Activated naive CD4-positive, alpha-beta T cell (primary cell): ENCODE measurements at regions not wholly inside any gene's neighbourhood (a gene's known extent, or its start where the extent isn't known, plus 50 kb on each side); places are given as distances from the start of the nearest gene placed in this dataset.

Source experiments
- DNase-seq, 4 experiments: peaks; one replicate each; lab custom pipeline; 2025; lab: John Stamatoyannopoulos, UW

- DNase-seq: no peak
Measured at GRCh38 chr2:37544591-37545031, 126.8 kb downstream of the CDC42EP3 start.

DNA sequence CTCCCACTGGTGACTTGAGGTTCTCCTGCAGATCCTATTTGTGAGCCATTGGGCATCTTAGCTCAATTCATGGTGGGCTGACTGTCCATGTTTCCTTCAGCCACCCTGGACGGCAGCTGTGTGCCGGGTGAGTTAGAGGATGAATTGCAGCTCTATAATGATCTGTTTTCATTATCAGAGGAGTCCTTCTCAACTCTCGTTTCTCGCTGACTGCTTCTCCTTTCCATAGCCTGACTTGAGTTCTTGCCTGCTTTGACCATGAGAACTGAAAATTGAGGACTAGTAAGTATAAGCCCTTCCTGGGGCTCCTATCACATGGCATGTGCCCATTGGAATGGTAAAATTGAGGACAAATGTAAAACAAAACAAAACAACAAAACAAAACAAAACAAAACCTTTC lies 121.8 kb downstream of the CDC42EP3 start:
- no peak for DNase-seq

DNA sequence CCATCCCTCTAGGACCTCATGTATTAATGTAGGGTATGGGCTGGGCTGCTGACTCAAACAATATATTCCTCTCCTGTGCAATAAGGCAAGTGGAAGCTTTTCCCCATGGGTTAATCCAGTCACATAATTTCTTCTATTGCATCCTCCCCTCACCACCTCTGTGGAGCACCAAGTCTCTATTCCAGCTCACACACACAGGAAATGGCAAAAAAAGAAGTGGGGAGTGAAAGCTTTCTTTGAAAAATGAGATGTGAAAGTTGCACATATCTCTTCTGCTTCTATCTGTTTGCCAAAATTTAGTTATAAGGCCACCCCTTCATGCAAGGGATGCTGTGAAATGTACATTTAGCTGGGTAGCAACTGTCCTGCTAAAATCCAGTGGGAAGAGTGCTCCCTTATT lies 121.3 kb downstream of the CDC42EP3 start:
- DNase-seq: no peak

DNA sequence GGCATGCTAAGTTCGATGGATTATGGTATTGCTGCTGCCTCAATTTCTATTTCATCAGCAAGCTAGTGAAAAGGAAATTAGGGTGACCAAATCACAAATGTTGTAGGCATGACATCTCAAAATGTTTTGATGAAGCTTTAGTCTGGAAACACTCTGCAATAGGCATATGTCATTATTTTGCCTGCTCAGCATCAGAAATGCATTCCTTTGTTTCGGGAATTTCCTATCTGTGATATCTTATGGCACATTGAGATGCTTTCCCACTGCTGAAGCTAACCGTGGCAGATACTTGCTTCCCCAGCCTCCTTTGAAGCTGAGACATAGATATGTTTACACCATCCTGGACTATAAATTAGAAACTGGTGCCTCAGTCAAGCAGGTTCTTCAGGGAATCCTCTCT lies 119.7 kb downstream of the CDC42EP3 start:
- no peak for DNase-seq

- DNase-seq: no peak
Measured at GRCh38 chr2:37552339-37552738, 119.1 kb downstream of the CDC42EP3 start.

GRCh38 chr2:37553411-37554154 lies 117.9 kb downstream of the CDC42EP3 start:
- DNase-seq: no peak

DNA sequence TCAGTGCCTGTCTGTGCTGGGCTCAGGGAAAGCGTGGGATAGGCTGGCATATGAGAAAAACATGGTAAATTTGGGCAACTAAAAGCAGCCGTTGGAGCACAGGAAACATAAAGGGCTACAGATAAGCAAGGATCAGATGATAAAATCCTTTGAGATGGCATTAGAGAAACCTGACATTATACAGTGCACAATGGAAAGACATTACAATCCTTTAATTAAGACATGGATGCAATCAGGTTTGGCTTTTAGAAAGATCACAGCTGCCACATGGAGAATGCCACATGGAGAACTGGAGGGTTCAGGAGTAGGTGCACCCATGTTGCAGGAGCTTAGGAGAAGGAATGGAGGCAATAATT lies 117.3 kb downstream of the CDC42EP3 start:
- no peak for DNase-seq

DNA sequence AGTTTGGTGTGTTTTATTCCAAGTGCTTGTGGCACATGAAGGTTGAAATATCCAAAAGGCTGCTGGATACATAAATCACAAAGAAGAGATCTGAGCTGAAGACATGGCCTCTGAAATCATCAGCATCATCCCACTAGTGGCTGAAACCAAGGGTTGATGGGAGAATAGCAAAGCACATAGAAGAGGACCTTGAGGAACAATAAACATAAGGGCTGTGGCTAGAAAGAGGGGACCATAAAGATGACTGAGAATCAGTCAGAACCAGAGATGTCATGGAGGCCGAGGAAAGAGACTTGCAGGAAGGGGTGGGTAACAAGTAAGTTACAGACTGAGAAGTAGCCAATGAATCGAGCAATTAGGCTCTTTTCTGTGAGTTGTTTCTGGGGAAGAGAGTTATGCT lies 116.8 kb downstream of the CDC42EP3 start:
- DNase-seq: no peak

- no peak for DNase-seq
Measured at GRCh38 chr2:37555457-37555856, 116.0 kb downstream of the CDC42EP3 start.

- no peak for DNase-seq
Measured at GRCh38 chr2:37556256-37556655, 115.2 kb downstream of the CDC42EP3 start.

- DNase-seq: no peak
Measured at GRCh38 chr2:37558623-37559022, 112.8 kb downstream of the CDC42EP3 start.

DNA sequence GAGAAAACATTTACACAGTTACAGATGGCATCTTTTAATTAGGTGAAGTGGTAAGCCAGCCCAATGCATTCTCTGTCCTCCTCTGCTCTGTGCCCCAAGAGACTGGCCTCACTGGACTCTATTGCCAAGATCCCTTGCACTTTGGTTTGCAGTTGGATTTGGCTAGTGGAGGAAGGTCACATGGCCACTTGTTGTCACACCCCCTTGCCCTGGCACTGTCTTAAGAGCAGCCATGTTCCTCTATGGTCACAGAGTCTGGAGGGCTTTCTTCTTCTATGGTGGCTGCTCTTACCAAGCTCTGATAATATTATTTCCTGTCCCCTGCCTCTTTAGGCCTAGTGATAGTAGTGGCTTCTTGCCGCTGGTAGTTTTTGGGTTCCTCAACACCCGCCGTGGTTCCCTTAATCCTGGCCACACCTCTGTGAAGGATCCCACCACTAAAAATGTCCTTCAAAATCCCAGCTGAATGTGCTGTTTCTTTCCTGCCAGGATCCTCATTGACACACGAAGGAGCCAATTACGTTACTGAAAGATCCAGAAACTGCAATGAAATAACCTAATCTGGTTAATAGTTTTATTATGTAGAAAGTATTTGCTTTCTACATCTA lies 111.1 kb downstream of the CDC42EP3 start:
- DNase-seq: no peak

DNA sequence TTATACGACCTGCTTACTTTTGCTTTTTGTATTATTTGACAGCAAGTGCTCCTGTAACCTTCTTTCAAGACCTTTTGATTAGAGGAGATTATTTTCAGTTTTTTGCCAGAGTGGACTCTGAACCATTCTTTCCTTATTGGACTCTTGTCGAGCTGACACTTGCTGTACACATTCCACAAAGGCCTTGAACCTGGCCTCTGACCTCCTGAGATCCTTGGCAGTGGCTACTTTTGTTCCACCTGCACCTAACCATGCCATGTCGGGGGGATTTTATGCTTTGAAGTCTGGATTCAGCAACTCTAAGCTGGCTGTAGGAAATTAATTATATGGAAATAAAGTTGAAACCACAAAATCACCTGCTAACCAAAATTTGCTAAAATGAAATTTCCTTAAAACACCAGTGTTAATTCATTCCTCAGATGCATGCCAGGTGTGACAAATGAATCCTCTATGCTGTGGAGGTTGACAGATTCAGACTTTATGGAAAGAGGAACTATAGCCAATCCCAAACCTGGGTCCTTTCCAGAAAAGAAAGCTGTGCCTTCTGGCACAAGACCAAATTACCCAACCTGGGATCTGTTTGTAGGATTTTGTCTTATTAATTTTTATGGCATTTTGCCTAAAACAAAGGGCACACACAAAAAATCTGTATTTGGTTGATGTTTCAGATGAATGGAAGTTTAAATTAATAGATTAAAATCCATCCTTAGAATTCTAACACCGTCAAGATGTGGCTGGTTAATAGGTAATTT lies 110.4 kb downstream of the CDC42EP3 start:
- DNase-seq: no peak

- DNase-seq: no peak
Measured at GRCh38 chr2:37561615-37562569, 109.5 kb downstream of the CDC42EP3 start.

DNA sequence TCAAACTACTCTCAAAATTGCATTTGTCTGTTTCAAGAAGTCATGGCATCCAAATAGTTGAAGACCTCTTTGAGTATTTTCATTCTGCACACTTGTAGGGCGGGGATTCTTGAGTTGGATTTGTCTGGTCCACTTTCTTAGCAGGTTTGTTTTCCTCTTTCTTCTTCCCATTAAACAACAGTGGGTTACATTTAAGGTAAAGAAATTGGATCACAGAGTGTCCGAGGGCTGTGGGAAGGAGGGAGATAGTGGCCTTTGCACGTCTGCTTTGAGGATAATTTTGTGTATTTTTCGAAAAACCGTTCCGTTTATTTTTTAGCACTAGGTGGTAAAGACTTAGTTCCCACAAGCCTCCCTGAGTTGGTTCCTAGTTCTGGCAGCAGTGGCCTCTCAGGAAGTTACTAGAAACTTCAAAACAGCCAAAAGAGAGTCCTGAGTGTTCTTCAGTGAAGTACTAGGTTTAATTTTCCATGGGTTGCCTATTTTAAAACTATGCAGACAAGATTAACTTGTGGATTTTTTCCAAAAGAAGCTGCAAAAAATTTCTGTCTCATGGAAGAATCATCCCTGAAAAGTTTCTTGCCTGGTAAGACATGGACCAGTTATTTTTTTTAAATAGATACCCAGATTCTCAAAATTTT lies 107.9 kb downstream of the CDC42EP3 start:
- no peak for DNase-seq

GRCh38 chr2:37564356-37564755 lies 107.1 kb downstream of the CDC42EP3 start:
- DNase-seq: no peak

GRCh38 chr2:37566517-37566981 lies 104.9 kb downstream of the CDC42EP3 start:
- no peak for DNase-seq

DNA sequence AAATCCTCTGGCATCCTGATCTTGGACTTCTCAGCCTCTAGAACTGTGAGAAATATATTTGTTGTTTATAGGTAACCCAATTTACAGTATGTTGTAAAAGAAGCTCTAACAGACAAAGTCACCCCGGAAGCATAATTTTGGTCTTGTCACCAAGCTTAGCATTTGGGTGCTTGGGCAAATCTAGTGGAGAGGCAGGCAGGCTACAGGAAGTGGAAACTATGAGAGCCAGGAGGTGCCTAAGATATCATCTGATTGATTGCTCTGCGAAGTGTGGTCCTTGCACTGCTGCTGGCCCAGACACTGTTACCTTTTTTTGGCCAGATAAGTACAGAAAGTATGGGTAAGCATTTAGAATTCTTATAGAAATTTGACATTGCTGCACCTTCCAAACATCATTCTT lies 102.9 kb downstream of the CDC42EP3 start:
- no peak for DNase-seq

DNA sequence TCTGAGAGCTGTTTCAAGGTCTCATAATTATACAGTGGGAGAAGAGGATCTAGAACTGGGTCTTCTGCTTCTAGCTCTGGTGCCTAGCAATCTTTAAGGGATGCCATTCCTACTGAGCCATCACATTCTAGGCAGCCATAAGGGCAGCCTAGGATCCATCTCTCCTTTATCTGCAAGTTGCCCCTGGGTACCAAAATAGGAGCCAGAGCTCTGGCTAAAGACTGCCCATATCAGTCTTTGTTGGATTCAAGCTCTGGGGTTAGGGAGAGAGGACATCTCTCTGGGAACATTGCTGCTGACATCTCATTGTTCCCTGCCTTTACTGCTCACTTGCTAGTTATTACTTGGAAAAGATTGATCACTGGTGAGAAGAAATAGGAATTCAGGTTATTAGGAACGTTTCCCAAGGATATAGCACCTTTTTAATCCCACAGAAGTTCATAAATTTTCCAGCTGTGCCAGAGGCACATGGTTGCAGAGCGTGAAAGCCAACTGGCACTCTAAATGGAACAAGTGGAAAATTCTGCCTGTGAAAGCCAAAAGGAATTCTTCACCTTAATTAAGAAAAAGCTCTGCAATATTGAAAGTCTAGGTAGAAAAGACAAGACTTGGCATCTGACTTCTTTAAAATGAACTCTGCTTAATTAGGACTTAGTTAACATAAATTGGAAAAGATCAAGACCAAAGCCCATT lies 102.2 kb downstream of the CDC42EP3 start:
- DNase-seq: no peak

- no peak for DNase-seq
Measured at GRCh38 chr2:37569986-37570679, 101.3 kb downstream of the CDC42EP3 start.
